Smooth muscle cell (in vitro differentiated cells): ENCODE measurements at regions not wholly inside any gene's neighbourhood (a gene's known extent, or its start where the extent isn't known, plus 50 kb on each side); places are given as distances from the start of the nearest gene placed in this dataset.

ENCODE experiments used
- DNase-seq: peaks from one replicate; lab custom pipeline; 2025; ENCODE audit not compliant: unreplicated experiment; lab: John Stamatoyannopoulos, UW
- H2AFZ ChIP-seq: fragments of 200-600 bp; sonication (generic); 2 replicates; pipeline ENCODE4 v1.6.0; 2016; ENCODE audit warnings: antibody characterized with exemption, low read depth, mild to moderate bottlenecking
- H3F3A ChIP-seq: fragments of 200-600 bp; sonication (generic); 2 replicates; pipeline ENCODE4 v1.6.0; 2017; ENCODE audit warnings: antibody characterized with exemption, low read depth
- H3K27ac ChIP-seq: fragments of 200-600 bp; sonication (generic); 2 replicates; pipeline ENCODE4 v1.5.1; 2016; ENCODE audit warnings: low read depth, mild to moderate bottlenecking
- H3K27me3 ChIP-seq: fragments of 200-600 bp; sonication (generic); 2 replicates; pipeline ENCODE4 v1.6.1; 2016; ENCODE audit warnings: low read depth, mild to moderate bottlenecking
- H3K36me3 ChIP-seq: fragments of 200-600 bp; sonication (generic); 2 replicates; pipeline ENCODE4 v1.5.1; 2016; ENCODE audit warnings: low read depth
- H3K4me1 ChIP-seq: fragments of 200-600 bp; sonication (generic); 2 replicates; pipeline ENCODE4 v1.5.1; 2016; ENCODE audit warnings: low read depth
- H3K4me2 ChIP-seq: fragments of 200-600 bp; sonication (generic); 2 replicates; pipeline ENCODE4 v1.6.0; 2016; ENCODE audit warnings: mild to moderate bottlenecking
- H3K4me3 ChIP-seq: fragments of 200-600 bp; sonication (generic); 2 replicates; pipeline ENCODE4 v1.5.1; 2016; ENCODE audit warnings: mild to moderate bottlenecking
- H3K79me2 ChIP-seq: fragments of 200-600 bp; sonication (generic); 2 replicates; pipeline ENCODE4 v1.6.0; 2016; ENCODE audit warnings: low read depth, mild to moderate bottlenecking
- H3K9ac ChIP-seq: fragments of 200-600 bp; sonication (generic); 2 replicates; pipeline ENCODE4 v1.6.0; 2016; ENCODE audit warnings: low read depth
- H3K9me3 ChIP-seq: fragments of 200-600 bp; sonication (generic); replicated peaks from 2 replicates; pipeline ENCODE4 v1.5.1; 2016; ENCODE audit warnings: low read depth
- H4K20me1 ChIP-seq: fragments of 200-600 bp; sonication (generic); 2 replicates; pipeline ENCODE4 v1.6.0; 2016; ENCODE audit warnings: low read depth
- CTCF ChIP-seq: fragments of 200-600 bp; sonication (generic); IDR thresholded peaks from 2 replicates; pipeline ENCODE4 v1.5.1; 2017; ENCODE audit warnings: borderline replicate concordance, mild to moderate bottlenecking, antibody characterized with exemption; ENCODE audit not compliant: insufficient read depth, poor library complexity, severe bottlenecking
- WGBS: methylation state at CpG from one replicate; pipeline ENCODE4 v1.1.7; 2016; ENCODE audit warnings: low lambda C conversion rate; 5-methylcytosine and 5-hydroxymethylcytosine counted together

- Histone ChIP-seq H4K20me1 (no peaks in the 10 kb centered on the region), H3K4me2 (peak overlapping the region; percentile 45), H3F3A (no peaks in the 10 kb centered on the region), H3K27me3 (no peaks in the 10 kb centered on the region), H2AFZ (peak overlapping the region; percentile 45), H3K9me3 (no peaks in the 10 kb centered on the region), H3K79me2 (no peaks in the 10 kb centered on the region), H3K4me3 (no peak overlapping the region), H3K36me3 (no peaks in the 10 kb centered on the region), H3K27ac (no peak overlapping the region), H3K4me1 (no peaks in the 10 kb centered on the region), H3K9ac (no peak overlapping the region)
- 75% methylated on average over 5 of the region's 5 CpGs for WGBS
- TF ChIP-seq CTCF, result no peak
- DNase-seq, result no peak
These were observed 61.4 kb upstream of the ZBTB7C start for GRCh38 chr18:48470484-48471180.

DNA sequence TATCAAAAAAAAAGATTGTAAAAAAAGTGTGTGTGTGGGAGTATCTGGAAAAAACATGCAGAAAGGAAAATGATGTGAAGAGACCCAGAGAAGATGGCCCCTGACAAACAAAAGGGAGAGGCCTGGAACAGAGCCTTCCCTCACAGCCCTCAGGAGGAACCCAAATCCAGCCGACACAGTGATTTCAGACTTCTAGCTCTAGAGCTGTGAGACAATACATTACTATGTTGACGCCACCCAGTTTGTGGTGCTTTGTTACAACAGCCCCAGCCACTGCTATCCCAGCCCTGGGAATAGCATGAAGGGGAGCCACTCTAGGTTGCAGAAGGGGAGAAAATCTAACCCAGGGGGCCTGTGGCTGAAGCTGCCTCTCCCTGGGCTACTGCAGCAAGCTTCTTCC, 59.0 kb upstream of the ZBTB7C start:
- Histone ChIP-seq H3K9me3 (no peaks in the 10 kb centered on the region), H3K36me3 (no peaks in the 10 kb centered on the region), H3K27ac (no peak overlapping the region), H3K27me3 (no peaks in the 10 kb centered on the region), H3K4me1 (no peaks in the 10 kb centered on the region), H3K4me3 (no peak overlapping the region), H3K9ac (no peak overlapping the region), H2AFZ (no peak overlapping the region), H3K4me2 (no peak overlapping the region), H3F3A (no peaks in the 10 kb centered on the region), H3K79me2 (no peaks in the 10 kb centered on the region), H4K20me1 (no peaks in the 10 kb centered on the region)
- no peak for DNase-seq
- 83% methylated on average over 2 of the region's 2 CpGs for WGBS
- TF ChIP-seq CTCF, result no peak

DNA sequence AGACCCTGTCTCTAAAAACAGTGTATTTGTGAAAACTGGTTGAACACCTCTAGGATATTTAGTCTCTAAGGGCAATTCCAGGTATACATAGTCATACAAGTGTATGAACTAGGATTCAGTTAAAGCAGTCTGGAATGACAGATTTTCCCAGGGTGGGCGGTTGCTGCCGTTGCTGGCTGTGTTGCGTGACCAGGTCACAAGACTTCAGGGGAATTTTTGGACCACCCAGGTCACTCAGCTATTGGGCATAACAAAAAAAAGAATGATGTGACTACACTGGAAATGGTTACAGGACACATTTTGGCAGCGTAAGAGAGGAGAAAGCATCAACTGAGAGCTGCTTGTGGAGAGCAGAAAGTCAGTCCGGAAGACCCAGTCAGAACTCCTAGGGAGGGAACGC, 58.0 kb upstream of the ZBTB7C start:
- Histone ChIP-seq H3K4me3 (no peak overlapping the region), H3K27ac (no peak overlapping the region), H3F3A (no peaks in the 10 kb centered on the region), H3K4me1 (no peaks in the 10 kb centered on the region), H2AFZ (no peak overlapping the region), H3K79me2 (no peaks in the 10 kb centered on the region), H4K20me1 (no peaks in the 10 kb centered on the region), H3K9ac (no peak overlapping the region), H3K9me3 (no peaks in the 10 kb centered on the region), H3K27me3 (no peaks in the 10 kb centered on the region), H3K36me3 (no peaks in the 10 kb centered on the region), H3K4me2 (no peak overlapping the region)
- DNase-seq, result no peak
- TF ChIP-seq CTCF, result no peak
- WGBS, result 82% methylated on average over 6 of the region's 6 CpGs

DNA sequence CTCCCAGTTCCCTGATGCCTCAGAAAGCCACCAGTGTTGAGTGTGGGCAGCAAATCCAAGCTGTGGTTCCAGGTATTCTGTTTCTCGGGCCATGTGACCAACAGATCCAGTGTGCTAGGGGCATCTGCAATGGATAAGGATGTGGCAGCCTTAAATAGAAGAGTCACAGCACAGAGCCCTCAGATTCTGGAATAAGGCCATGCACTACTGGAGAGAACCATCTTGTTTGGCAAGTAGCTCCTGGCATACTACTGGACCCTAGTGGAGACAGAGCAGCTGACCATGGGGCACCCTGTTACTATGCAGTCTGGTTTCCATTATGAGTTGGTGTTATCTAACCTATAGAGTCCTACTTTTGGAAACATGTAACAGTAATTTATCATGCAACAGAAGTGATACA, 53.3 kb upstream of the ZBTB7C start:
- Histone ChIP-seq H3K4me1 (no peaks in the 10 kb centered on the region), H3K4me2 (no peak overlapping the region), H3K9me3 (no peaks in the 10 kb centered on the region), H3K27ac (no peak overlapping the region), H3F3A (no peaks in the 10 kb centered on the region), H3K4me3 (no peak overlapping the region), H3K27me3 (no peaks in the 10 kb centered on the region), H3K9ac (no peak overlapping the region), H3K79me2 (no peaks in the 10 kb centered on the region), H2AFZ (no peak overlapping the region), H3K36me3 (no peaks in the 10 kb centered on the region), H4K20me1 (no peaks in the 10 kb centered on the region)
- 81% methylated on average over 1 of the region's 1 CpG for WGBS
- no peak for TF ChIP-seq CTCF
- DNase-seq, result no peak
